GM12878 (cell line): ENCODE measurements at regions not wholly inside any gene's neighbourhood (a gene's known extent, or its start where the extent isn't known, plus 50 kb on each side); places are given as distances from the start of the nearest gene placed in this dataset.

Experiments
- ATAC-seq: fragments of 200-7000 bp; cut with Tn5 transposase; 3 replicates; pipeline ENCODE4 v1.9.1; 2020; ENCODE audit warnings: mild to moderate bottlenecking, moderate library complexity
- BruUV-seq: library from RNA; stranded (reverse); fragments of 400-500 nt; replicated peaks from 2 replicates; lab custom pipeline; 2021; lab: Mats Ljungman, UMichigan
- CTCF ChIA-PET: fragments of 300-600 bp; sonication (Branson Sonifier 250); formaldehyde crosslinking; extraction: SDS; loops from one replicate; lab custom pipeline; 2021; ENCODE audit warnings: inconsistent platforms; lab: Yijun Ruan, JAX
- POLR2A ChIA-PET: fragments of 350-600 bp; formaldehyde crosslinking; extraction: SDS; loops from one replicate; lab custom pipeline; 2021; ENCODE audit warnings: inconsistent platforms; lab: Charles Lee
- RAD21 ChIA-PET: fragments of 300-600 bp; sonication (Branson Sonifier 250); formaldehyde crosslinking; loops from one replicate; lab custom pipeline; 2023; ENCODE audit warnings: antibody characterized with exemption; ENCODE audit not compliant: unreplicated experiment; lab: Charles Lee
- SMC1A ChIA-PET: fragments of 300-600 bp; sonication (Branson Sonifier 250); formaldehyde crosslinking; loops from one replicate; lab custom pipeline; 2023; ENCODE audit not compliant: unreplicated experiment, uncharacterized antibody; lab: Charles Lee
- DNase-seq: peaks from one replicate; pipeline ENCODE4 v3.0.0-alpha.2; 2011; ENCODE audit warnings: low read depth, low spot score
- FAIRE-seq: peaks from 3 replicates; lab custom pipeline; 2011; peaks lifted over from hg19 to GRCh38; lab: Jason Lieb, UNC
- H2AFZ ChIP-seq: 2 replicates; pipeline ENCODE4 v1.6.0; 2011; ENCODE audit warnings: low read depth, low read length, control low read depth; ENCODE audit not compliant: control insufficient read depth
- H3K27ac ChIP-seq: 2 replicates; pipeline ENCODE4 v1.5.1; 2011; ENCODE audit warnings: control low read depth; ENCODE audit not compliant: control insufficient read depth, insufficient read depth
- H3K27me3 ChIP-seq, 2 experiments: replicated peaks in 1 of 2; 2 replicates each; pipeline versions ENCODE4 v1.6.0 to v1.6.1; 2011; ENCODE audit warnings: low read length in 1 of 2; ENCODE audit not compliant: control insufficient read depth in 2 of 2, insufficient read depth in 2 of 2
- H3K36me3 ChIP-seq, 2 experiments: 2 replicates each; pipeline ENCODE4 v1.5.1; 2011; ENCODE audit warnings: low read length in 1 of 2; ENCODE audit not compliant: control insufficient read depth in 2 of 2, insufficient read depth in 2 of 2
- H3K4me1 ChIP-seq: 2 replicates; pipeline ENCODE4 v1.6.1; 2011; ENCODE audit warnings: mild to moderate bottlenecking, low read length, moderate library complexity, mixed read lengths; ENCODE audit not compliant: control insufficient read depth, insufficient read depth
- H3K4me2 ChIP-seq: 2 replicates; pipeline ENCODE4 v1.6.0; 2011; ENCODE audit warnings: control low read depth; ENCODE audit not compliant: control insufficient read depth, insufficient read depth
- H3K4me3 ChIP-seq: fragments of 200-600 bp; sonication (generic); 2 replicates; pipeline ENCODE4 v1.5.1; 2016
- H3K79me2 ChIP-seq: 2 replicates; pipeline ENCODE4 v1.6.0; 2011; ENCODE audit warnings: low read length; ENCODE audit not compliant: control insufficient read depth, insufficient read depth
- H3K9ac ChIP-seq: 2 replicates; pipeline ENCODE4 v1.8.0; 2011; ENCODE audit warnings: low read length, control low read depth, mixed read lengths; ENCODE audit not compliant: control insufficient read depth, insufficient read depth
- H3K9me3 ChIP-seq: replicated peaks from 3 replicates; pipeline ENCODE4 v1.5.1; 2011; ENCODE audit warnings: mild to moderate bottlenecking, low read length; ENCODE audit not compliant: control insufficient read depth, insufficient read depth
- H4K20me1 ChIP-seq: 2 replicates; pipeline ENCODE4 v1.6.0; 2011; ENCODE audit not compliant: control insufficient read depth, insufficient read depth
- CBX3 ChIP-seq: fragments of 200-600 bp; sonication (generic); IDR thresholded peaks from 2 replicates; pipeline ENCODE4 v1.6.1; 2016; ENCODE audit warnings: low read depth, borderline replicate concordance
- FOXM1 ChIP-seq: IDR thresholded peaks from 2 replicates; pipeline ENCODE4 v1.6.1; 2012; ENCODE audit warnings: low read depth, mild to moderate bottlenecking, inconsistent platforms, low read length, moderate library complexity
- GABPA ChIP-seq: IDR thresholded peaks from 2 replicates; pipeline ENCODE4 v1.6.1; 2014; ENCODE audit warnings: antibody characterized with exemption, low read depth, mild to moderate bottlenecking, inconsistent platforms
- HDAC6 ChIP-seq: fragments of 200-600 bp; sonication (generic); IDR thresholded peaks from one replicate; pipeline ENCODE4 v1.8.0; 2017; ENCODE audit warnings: antibody characterized with exemption; ENCODE audit not compliant: unreplicated experiment
- KDM1A ChIP-seq: fragments of 200-600 bp; sonication (generic); IDR thresholded peaks from 2 replicates; pipeline ENCODE4 v1.6.1; 2016; ENCODE audit warnings: borderline replicate concordance
- NBN ChIP-seq: fragments of 450-650 bp; IDR thresholded peaks from 2 replicates; pipeline ENCODE4 v1.6.1; 2016
- NRF1 ChIP-seq: conservative IDR thresholded peaks from 2 replicates; pipeline ENCODE4 v1.6.1; 2011; ENCODE audit warnings: mild to moderate bottlenecking, low read depth, low read length, improper control_type of control experiment
- RCOR1 ChIP-seq: conservative IDR thresholded peaks from 2 replicates; pipeline ENCODE4 v1.6.1; 2012; ENCODE audit warnings: low read depth, low read length, improper control_type of control experiment
- STAT3 ChIP-seq: IDR thresholded peaks from 2 replicates; pipeline ENCODE4 v1.6.1; 2011; ENCODE audit warnings: low read depth, low read length, improper control_type of control experiment
- ZNF274 ChIP-seq: IDR thresholded peaks from one replicate; pipeline ENCODE4 v1.8.0; 2011; ENCODE audit not compliant: insufficient read length, insufficient read depth
- WGBS: methylation state at CpG from one replicate; pipeline ENCODE4 v1.1.6; 2016; ENCODE audit warnings: low lambda C conversion rate; ENCODE audit not compliant: insufficient replicate concordance, insufficient coverage; ENCODE audit errors: missing lambda C conversion rate; 5-methylcytosine and 5-hydroxymethylcytosine counted together
- in situ Hi-C: fragments of 300-500 bp; cut with MboI; formaldehyde crosslinking; loops from 9 replicates; pipeline ENCODE4 v1.14.3; 2018; ENCODE audit warnings: mixed read lengths
- intact Hi-C: fragments of 100-400 bp; cut with micrococcal nuclease; formaldehyde crosslinking; loops from one replicate; pipeline ENCODE4 v1.14.2; 2022; ENCODE audit not compliant: unreplicated experiment

- TF ChIP-seq FOXM1: no peak
These were observed 92.4 kb downstream of the SPTSSA start (continued) for GRCh38 chr14:34369648-34370030.

GRCh38 chr14:34368971-34369647, 92.9 kb downstream of the SPTSSA start:
- RAD21 ChIA-PET: interaction anchor here (1.3 kb wide), 1 partner anchor 46 kb away, joined by 3 read pairs; no protein-coding TSS in a partner anchor
- H3K4me2 ChIP-seq: no peak overlapping the region

GRCh38 chr14:34368115-34368970, 93.7 kb downstream of the SPTSSA start:
- Histone ChIP-seq H3K9ac (no peak overlapping the region), H3K4me1 (no peaks in the 10 kb centered on the region), H3K79me2 (no peaks in the 10 kb centered on the region), H2AFZ (no peak overlapping the region), H4K20me1 (no peaks in the 10 kb centered on the region), H3K4me2 (no peak overlapping the region), H3K4me3 (no peak overlapping the region), H3K27me3 (no peaks in the 10 kb centered on the region), H3K36me3 (no peaks in the 10 kb centered on the region), H3K9me3 (no peaks in the 10 kb centered on the region), H3K27ac (no peak overlapping the region)
- ChIA-PET SMC1A (no interaction called here), CTCF (no interaction called here), RAD21 (no interaction called here), POLR2A (no interaction called here)
- intact Hi-C loops (no loop called here), in situ Hi-C loops (no loop called here)
- DNase-seq (no peak), ATAC-seq (no peak), FAIRE-seq (no peak)
- 37% methylated on average over 7 of the region's 8 CpGs for WGBS
- TF ChIP-seq KDM1A (no peak), ZNF274 (no peak), NRF1 (no peak), RCOR1 (no peak), GABPA (no peak), HDAC6 (no peak), CBX3 (no peak), STAT3 (no peak)
- no TSS peak for BruUV-seq

More at GRCh38 chr14:34368971-34369647, 92.9 kb downstream of the SPTSSA start:
- 35% methylated on average over 3 of the region's 3 CpGs for WGBS
- H2AFZ ChIP-seq: no peak overlapping the region
- no peaks in the 10 kb centered on the region for H3K4me1 ChIP-seq
- H4K20me1 ChIP-seq: no peaks in the 10 kb centered on the region
- no peaks in the 10 kb centered on the region for H3K9me3 ChIP-seq
- H3K36me3 ChIP-seq: no peaks in the 10 kb centered on the region
- H3K27ac ChIP-seq: no peak overlapping the region
- no peak for FAIRE-seq
- ChIA-PET POLR2A (no interaction called here), SMC1A (no interaction called here), CTCF (no interaction called here)
- intact Hi-C loops: no loop called here
- no peak overlapping the region for H3K4me3 ChIP-seq
- H3K9ac ChIP-seq: no peak overlapping the region
- no peaks in the 10 kb centered on the region for H3K79me2 ChIP-seq
- BruUV-seq: no TSS peak
- in situ Hi-C loops: no loop called here
- no peak for DNase-seq
- H3K27me3 ChIP-seq: no peaks in the 10 kb centered on the region
- no peak for ATAC-seq
- TF ChIP-seq KDM1A: no peak
- no peak for TF ChIP-seq NBN
